IMR-90 (cell line): ENCODE measurements at regions not wholly inside any gene's neighbourhood (a gene's known extent, or its start where the extent isn't known, plus 50 kb on each side); places are given as distances from the start of the nearest gene placed in this dataset.
A peak's percentile ranks its signal among the peaks of the same experiment; 100 is the strongest.

Experiments used
- ATAC-seq: fragments of 200-7000 bp; cut with Tn5 transposase; 2 replicates; pipeline ENCODE4 v1.9.1; 2020; ENCODE audit warnings: low read depth, mild to moderate bottlenecking, moderate library complexity
- BruUV-seq: library from RNA; stranded (reverse); fragments of 400-500 nt; replicated peaks from 2 replicates; lab custom pipeline; 2021; lab: Mats Ljungman, UMichigan
- CTCF ChIA-PET: fragments of 300-600 bp; formaldehyde crosslinking; extraction: SDS; loops from one replicate; lab custom pipeline; 2021; ENCODE audit warnings: antibody characterized with exemption; lab: Yijun Ruan, JAX
- POLR2A ChIA-PET: fragments of 300-600 bp; sonication (Branson Sonifier 250); formaldehyde crosslinking; loops from one replicate; lab custom pipeline; 2022; ENCODE audit warnings: antibody characterized with exemption; ENCODE audit not compliant: unreplicated experiment; lab: Charles Lee
- DNase-seq: peaks from one replicate; pipeline ENCODE4 v3.0.0; 2013
- H2AFZ ChIP-seq: replicated peaks from 2 replicates; pipeline ENCODE3; 2013; ENCODE audit warnings: low read length, mild to moderate bottlenecking; ENCODE audit not compliant: poor library complexity
- H2AK5ac ChIP-seq: 2 replicates; pipeline ENCODE4 v1.6.1; 2013; ENCODE audit warnings: low read depth, low read length, inconsistent platforms
- H2AK9ac ChIP-seq: replicated peaks from 2 replicates; pipeline ENCODE3; 2013; ENCODE audit warnings: mild to moderate bottlenecking, low read depth, low read length, moderate library complexity; ENCODE audit not compliant: poor library complexity
- H2BK120ac ChIP-seq: 2 replicates; pipeline ENCODE4 v1.6.1; 2013; ENCODE audit warnings: low read depth, low read length, inconsistent platforms
- H2BK15ac ChIP-seq: 3 replicates; pipeline ENCODE4 v1.6.1; 2013; ENCODE audit warnings: low read depth, low read length, inconsistent platforms
- H2BK20ac ChIP-seq: 2 replicates; pipeline ENCODE4 v1.6.1; 2013; ENCODE audit warnings: low read depth, mild to moderate bottlenecking, inconsistent platforms, low read length, moderate library complexity
- H2BK5ac ChIP-seq: 2 replicates; pipeline ENCODE4 v1.6.1; 2013; ENCODE audit warnings: mild to moderate bottlenecking, low read depth, low read length, inconsistent platforms; ENCODE audit not compliant: poor library complexity, severe bottlenecking
- H3K14ac ChIP-seq: replicated peaks from 2 replicates; pipeline ENCODE4 v1.6.1; 2013; ENCODE audit warnings: low read depth, low read length, inconsistent platforms
- H3K18ac ChIP-seq: 2 replicates; pipeline ENCODE4 v1.6.1; 2013; ENCODE audit warnings: low read depth, low read length, control low read depth
- H3K23ac ChIP-seq: 2 replicates; pipeline ENCODE4 v1.6.1; 2013; ENCODE audit warnings: low read depth, low read length, inconsistent platforms
- H3K27ac ChIP-seq: 2 replicates; pipeline ENCODE4 v1.5.1; 2013; ENCODE audit warnings: mild to moderate bottlenecking, control low read depth, low read length; ENCODE audit not compliant: insufficient read depth
- H3K27me3 ChIP-seq: 2 replicates; pipeline ENCODE4 v1.6.1; 2013; ENCODE audit warnings: low read length; ENCODE audit not compliant: control insufficient read depth, insufficient read depth
- H3K36me3 ChIP-seq: 2 replicates; pipeline ENCODE4 v1.6.1; 2013; ENCODE audit warnings: low read length, mixed read lengths; ENCODE audit not compliant: control insufficient read depth, insufficient read depth
- H3K4ac ChIP-seq: 2 replicates; pipeline ENCODE4 v1.6.1; 2013; ENCODE audit warnings: low read depth, low read length, inconsistent platforms
- H3K4me1 ChIP-seq: 2 replicates; pipeline ENCODE4 v1.6.1; 2013; ENCODE audit warnings: low read length, mixed read lengths; ENCODE audit not compliant: control insufficient read depth, insufficient read depth
- H3K4me2 ChIP-seq: 2 replicates; pipeline ENCODE4 v1.6.1; 2013; ENCODE audit warnings: low read depth, mild to moderate bottlenecking, control low read depth, low read length, moderate library complexity
- H3K4me3 ChIP-seq: 2 replicates; pipeline ENCODE4 v1.5.1; 2013; ENCODE audit warnings: low read depth, mild to moderate bottlenecking, control low read depth, low read length, moderate library complexity; ENCODE audit not compliant: insufficient read depth
- H3K56ac ChIP-seq: 2 replicates; pipeline ENCODE4 v1.6.1; 2013; ENCODE audit warnings: low read length, inconsistent platforms; ENCODE audit not compliant: insufficient read depth; ENCODE audit errors: extremely low read depth
- H3K79me1 ChIP-seq, 2 experiments: 2 replicates each; pipeline ENCODE4 v1.6.1; 2013; ENCODE audit warnings: low read length in 2 of 2, inconsistent platforms in 1 of 2, low read depth in 1 of 2
- H3K9ac ChIP-seq: 2 replicates; pipeline ENCODE4 v1.6.1; 2013; ENCODE audit warnings: low read depth, low read length, control low read depth
- H3K9me1 ChIP-seq: 2 replicates; pipeline ENCODE4 v1.6.1; 2013; ENCODE audit warnings: low read length, inconsistent platforms; ENCODE audit not compliant: insufficient read depth
- H3K9me3 ChIP-seq: 2 replicates; pipeline ENCODE4 v1.6.1; 2013; ENCODE audit warnings: low read length; ENCODE audit not compliant: control insufficient read depth, insufficient read depth
- H4K20me1 ChIP-seq: 2 replicates; pipeline ENCODE4 v1.6.1; 2013; ENCODE audit warnings: low read length, inconsistent platforms; ENCODE audit not compliant: insufficient read depth
- H4K5ac ChIP-seq: 2 replicates; pipeline ENCODE4 v1.6.1; 2013; ENCODE audit warnings: mild to moderate bottlenecking, low read depth, low read length, control low read depth
- H4K8ac ChIP-seq, 2 experiments: 2 replicates each; pipeline ENCODE4 v1.6.1; 2013; ENCODE audit warnings: low read depth in 2 of 2, low read length in 2 of 2, control low read depth in 1 of 2, inconsistent platforms in 1 of 2
- H4K91ac ChIP-seq: 2 replicates; pipeline ENCODE4 v1.6.1; 2013; ENCODE audit warnings: low read depth, low read length, inconsistent platforms; ENCODE audit not compliant: insufficient read depth
- CHD1 ChIP-seq: IDR thresholded peaks from 2 replicates; pipeline ENCODE4 v1.6.1; 2012; ENCODE audit warnings: low read depth, low read length, improper control_type of control experiment
- ELK1 ChIP-seq: fragments of 150-350 bp; IDR thresholded peaks from 2 replicates; pipeline ENCODE4 v1.6.1; 2016; ENCODE audit warnings: low read depth, mild to moderate bottlenecking, low read length, moderate library complexity, borderline replicate concordance
- MAFK ChIP-seq: IDR thresholded peaks from 2 replicates; pipeline ENCODE4 v1.6.1; 2012; ENCODE audit warnings: low read depth, low read length, improper control_type of control experiment
- MAZ ChIP-seq: IDR thresholded peaks from 2 replicates; pipeline ENCODE4 v1.6.1; 2012; ENCODE audit warnings: low read depth, mild to moderate bottlenecking, low read length, improper control_type of control experiment, moderate library complexity, borderline replicate concordance
- MXI1 ChIP-seq: IDR thresholded peaks from 2 replicates; pipeline ENCODE4 v1.6.1; 2012; ENCODE audit warnings: low read depth, mild to moderate bottlenecking, low read length, moderate library complexity, borderline replicate concordance
- NFE2L2 ChIP-seq: fragments of 150-350 bp; IDR thresholded peaks from 2 replicates; pipeline ENCODE4 v1.6.1; 2016; ENCODE audit warnings: low read depth, mild to moderate bottlenecking, low read length
- POLR2A ChIP-seq: IDR thresholded peaks from 2 replicates; pipeline ENCODE4 v1.6.1; 2012; ENCODE audit warnings: mild to moderate bottlenecking, low read depth, low read length
- RCOR1 ChIP-seq: IDR thresholded peaks from 2 replicates; pipeline ENCODE4 v1.6.1; 2012; ENCODE audit warnings: mild to moderate bottlenecking, low read length, improper control_type of control experiment; ENCODE audit not compliant: insufficient replicate concordance
- RFX5 ChIP-seq: IDR thresholded peaks from 2 replicates; pipeline ENCODE4 v1.8.0; 2012; ENCODE audit warnings: low read depth, mild to moderate bottlenecking, low read length, moderate library complexity
- USF2 ChIP-seq: fragments of 150-350 bp; IDR thresholded peaks from 2 replicates; pipeline ENCODE4 v1.6.1; 2017; ENCODE audit warnings: mild to moderate bottlenecking, antibody characterized with exemption, low read length, low read depth
- WGBS, 2 experiments: methylation state at CpG; one replicate each; pipeline versions ENCODE4 v1.1.5 to v1.1.7; 2013; ENCODE audit warnings: missing lambda C conversion rate in 2 of 2; ENCODE audit not compliant: insufficient read length in 1 of 2; ENCODE audit errors: extremely low coverage in 2 of 2; 5-methylcytosine and 5-hydroxymethylcytosine counted together
- dilution Hi-C: fragments of 300-500 bp; cut with HindIII; formaldehyde crosslinking; loops from one replicate; pipeline ENCODE4 v1.14.3; 2018; ENCODE audit warnings: low sequenced_read_pairs; ENCODE audit not compliant: unreplicated experiment
- in situ Hi-C: fragments of 300-500 bp; cut with MboI; formaldehyde crosslinking; loops from 3 replicates; pipeline ENCODE4 v1.14.3; 2019; ENCODE audit warnings: low sequenced_read_pairs, inconsistent platforms, mixed read lengths
- intact Hi-C: fragments of 100-400 bp; cut with micrococcal nuclease; formaldehyde crosslinking; loops from 2 replicates; pipeline ENCODE4 v1.10.0; 2022
- TF ChIP-seq, protein P1 (sequence below): conservative IDR thresholded peaks from 2 replicates; pipeline ENCODE4 v1.5.1; 2012; ENCODE audit warnings: mild to moderate bottlenecking, low read depth, low read length, improper control_type of control experiment

DNA sequence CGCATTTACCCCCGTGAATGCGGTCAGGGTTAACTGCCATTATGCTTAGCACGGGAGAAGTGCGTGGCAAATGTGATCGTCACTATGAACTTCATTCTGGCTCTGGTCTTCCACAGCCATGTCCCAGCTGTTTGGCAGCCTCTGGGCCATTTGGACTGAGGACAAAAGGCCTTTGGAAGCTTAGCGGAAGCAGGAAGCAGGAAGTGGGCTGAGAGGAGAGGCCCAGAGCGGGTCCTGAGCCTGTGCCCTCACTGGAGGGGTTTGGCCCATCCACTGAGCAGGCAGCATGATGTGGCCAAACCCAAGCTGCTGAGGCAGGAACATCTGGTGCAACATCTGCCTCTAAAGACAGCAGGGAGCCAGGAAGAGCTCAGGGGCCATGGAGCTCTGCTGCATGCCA lies 345.9 kb downstream of the C16orf95 start:
- POLR2A ChIA-PET = no interaction called here
- Histone ChIP-seq H3K4me3 (no peak overlapping the region), H3K27ac (no peak overlapping the region), H3K9me1 (peaks cover 7% of the 10 kb centered on the region), H3K4me2 (no peak overlapping the region), H3K4me1 (peaks cover 3% of the 10 kb centered on the region), H3K4ac (no peak overlapping the region), H3K9me3 (peaks cover 9% of the 10 kb centered on the region), H2BK20ac (no peak overlapping the region), H2AFZ (peak overlapping the region; percentile 27), H3K18ac (no peak overlapping the region), H2AK9ac (no peak overlapping the region), H2BK15ac (no peak overlapping the region), H2BK120ac (no peak overlapping the region), H3K36me3 (no peaks in the 10 kb centered on the region), H2AK5ac (no peak overlapping the region), H3K9ac (no peak overlapping the region), H4K8ac (no peak overlapping the region), H2BK5ac (no peak overlapping the region), H4K20me1 (no peaks in the 10 kb centered on the region), H3K27me3 (peaks cover 6% of the 10 kb centered on the region), H3K79me1 (no peaks in the 10 kb centered on the region), H3K56ac (no peak overlapping the region), H3K23ac (no peak overlapping the region), H4K5ac (no peak overlapping the region), H3K14ac (no peak overlapping the region), H4K91ac (no peak overlapping the region)
- ATAC-seq = no peak
- no peak for DNase-seq
- CTCF ChIA-PET = no interaction called here
- 66% methylated on average over 8 of the region's 8 CpGs; no CpG with 5 or more reads in 1 of the 2 experiments for WGBS, 2 experiments
- intact Hi-C loops (no loop called here), dilution Hi-C loops (no loop called here), in situ Hi-C loops (no loop called here)
- no peak for TF ChIP-seq POLR2A
- no peak for TF ChIP-seq MAFK
- no peak for TF ChIP-seq ELK1
- TF ChIP-seq USF2 = no peak
- no peak for TF ChIP-seq RCOR1
- no peak for TF ChIP-seq MAZ
- no peak for TF ChIP-seq MXI1
- TF ChIP-seq, protein P1, sequence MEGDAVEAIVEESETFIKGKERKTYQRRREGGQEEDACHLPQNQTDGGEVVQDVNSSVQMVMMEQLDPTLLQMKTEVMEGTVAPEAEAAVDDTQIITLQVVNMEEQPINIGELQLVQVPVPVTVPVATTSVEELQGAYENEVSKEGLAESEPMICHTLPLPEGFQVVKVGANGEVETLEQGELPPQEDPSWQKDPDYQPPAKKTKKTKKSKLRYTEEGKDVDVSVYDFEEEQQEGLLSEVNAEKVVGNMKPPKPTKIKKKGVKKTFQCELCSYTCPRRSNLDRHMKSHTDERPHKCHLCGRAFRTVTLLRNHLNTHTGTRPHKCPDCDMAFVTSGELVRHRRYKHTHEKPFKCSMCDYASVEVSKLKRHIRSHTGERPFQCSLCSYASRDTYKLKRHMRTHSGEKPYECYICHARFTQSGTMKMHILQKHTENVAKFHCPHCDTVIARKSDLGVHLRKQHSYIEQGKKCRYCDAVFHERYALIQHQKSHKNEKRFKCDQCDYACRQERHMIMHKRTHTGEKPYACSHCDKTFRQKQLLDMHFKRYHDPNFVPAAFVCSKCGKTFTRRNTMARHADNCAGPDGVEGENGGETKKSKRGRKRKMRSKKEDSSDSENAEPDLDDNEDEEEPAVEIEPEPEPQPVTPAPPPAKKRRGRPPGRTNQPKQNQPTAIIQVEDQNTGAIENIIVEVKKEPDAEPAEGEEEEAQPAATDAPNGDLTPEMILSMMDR = no peak
- TF ChIP-seq CHD1 = no peak
- no peak for TF ChIP-seq NFE2L2
- no peak for TF ChIP-seq RFX5
- BruUV-seq = no TSS peak
